Sigmoid colon (tissue), 6 donors: ENCODE measurements at regions not wholly inside any gene's neighbourhood (a gene's known extent, or its start where the extent isn't known, plus 50 kb on each side); places are given as distances from the start of the nearest gene placed in this dataset.

ENCODE experiments used
- DNase-seq: peaks from one replicate; pipeline ENCODE4 v3.0.0-alpha.2; 2019
- H3K27ac ChIP-seq, 4 donors: fragments of 200-600 bp; sonication (generic); one replicate each; pipeline ENCODE4 v1.5.1; 2016 to 2019; ENCODE audit warnings: mild to moderate bottlenecking in 1 of 4
- H3K27me3 ChIP-seq, 3 donors: fragments of 200-600 bp; sonication (generic); one replicate each; pipeline ENCODE4 v1.5.1; 2019; ENCODE audit warnings: mild to moderate bottlenecking in 1 of 3
- H3K36me3 ChIP-seq, 4 donors: fragments of 200-600 bp; sonication (generic); one replicate each; pipeline ENCODE4 v1.5.1; 2016 to 2019
- H3K4me1 ChIP-seq, 4 donors: fragments of 200-600 bp; sonication (generic); one replicate each; pipeline ENCODE4 v1.5.1; 2017 to 2019
- H3K4me3 ChIP-seq, 4 donors: fragments of 200-600 bp; sonication (generic); one replicate each; pipeline ENCODE4 v1.5.1; 2017 to 2019; ENCODE audit warnings: mild to moderate bottlenecking in 2 of 4, moderate library complexity in 1 of 4
- H3K9me3 ChIP-seq, 4 donors: fragments of 200-600 bp in 3 of 4; sonication (generic) in 3 of 4; one replicate each; pipeline versions ENCODE4 v1.5.1 to v1.6.1; 2013 to 2019
- EP300 ChIP-seq, 4 donors: sonication (generic); formaldehyde crosslinking; IDR thresholded peaks; one replicate each; pipeline ENCODE4 v1.6.1; 2017; ENCODE audit warnings: antibody characterized with exemption in 4 of 4
- POLR2A ChIP-seq, 2 donors: fragments of 450-650 bp; IDR thresholded peaks; one replicate each; pipeline ENCODE4 v1.6.1; 2016; ENCODE audit warnings: antibody characterized with exemption in 2 of 2, mild to moderate bottlenecking in 2 of 2, moderate library complexity in 2 of 2
- POLR2AphosphoS5 ChIP-seq, 4 donors: sonication (generic); formaldehyde crosslinking; IDR thresholded peaks; one replicate each; pipeline ENCODE4 v1.6.1; 2017; ENCODE audit warnings: antibody characterized with exemption in 4 of 4
- WGBS, 2 donors: extraction: QIAGEN DNeasy Blood & Tissue Kit; methylation state at CpG; one replicate each; pipeline ENCODE4 v1.1.7; 2013; 5-methylcytosine and 5-hydroxymethylcytosine counted together
- intact Hi-C: fragments of 100-400 bp; cut with DNase I; formaldehyde crosslinking; loops from one replicate; pipeline ENCODE4 v1.15.1; 2023
- TF ChIP-seq, protein P1 (sequence below), 4 experiments: fragments of 450-650 bp in 3 of 4; fragments of 200-600 bp in 1 of 4; IDR thresholded peaks; one replicate each; pipeline ENCODE4 v1.5.1; 2016 to 2019; ENCODE audit warnings: antibody characterized with exemption in 4 of 4, mild to moderate bottlenecking in 3 of 4, moderate library complexity in 2 of 4
- donor health status: healthy with polysubstance abuse.
- donor health status: healthy.

DNA sequence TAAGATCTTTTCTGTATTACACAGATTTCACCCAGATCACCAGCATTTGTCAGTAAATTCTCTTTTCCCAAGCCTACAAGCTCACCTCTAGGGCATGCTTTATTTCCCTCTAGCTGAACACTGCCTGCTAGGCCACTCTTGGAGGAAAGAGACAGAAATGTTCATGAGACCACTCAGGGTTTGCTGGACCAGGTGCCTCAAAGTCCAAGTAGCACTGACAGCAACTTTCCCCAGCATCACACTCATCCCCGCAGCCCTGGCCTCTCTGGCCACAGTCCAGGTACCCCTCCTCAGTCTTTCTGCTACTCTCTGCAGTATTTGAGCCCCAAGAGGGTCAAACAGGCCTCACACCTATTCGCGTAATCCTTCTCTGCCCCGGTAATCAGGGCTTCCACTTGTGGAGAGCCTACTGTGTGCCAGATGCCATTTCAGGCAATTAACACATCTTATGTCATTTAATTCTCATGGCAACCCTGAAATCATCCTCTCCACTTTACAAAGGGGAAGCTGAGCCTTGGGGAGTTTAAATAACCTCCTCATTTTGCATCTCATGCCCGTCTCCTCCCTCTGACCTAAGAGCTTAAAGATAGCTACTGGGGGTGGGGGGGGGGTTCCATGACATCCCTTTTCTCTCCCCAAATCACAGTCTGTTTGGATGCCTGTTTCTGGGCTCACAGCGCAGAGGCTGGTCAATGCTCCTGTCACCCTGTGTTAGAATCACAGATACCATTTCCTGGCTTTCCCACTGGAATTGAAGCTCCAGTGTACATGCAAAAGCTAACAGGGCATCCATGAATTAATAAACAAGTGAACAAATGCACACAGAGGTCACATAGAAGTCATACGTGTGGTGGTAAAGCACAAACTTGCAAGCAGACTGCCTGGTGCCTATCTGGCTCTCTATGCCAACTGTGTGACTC, 88.5 kb downstream of the PRLHR start:
- Histone ChIP-seq H3K36me3 (no peaks in the 10 kb centered on the region), H3K27ac (no peak overlapping the region), H3K9me3 (no peaks in the 10 kb centered on the region), H3K4me1 (no peaks in the 10 kb centered on the region), H3K4me3 (no peak overlapping the region), H3K27me3 (no peaks in the 10 kb centered on the region)
- TF ChIP-seq POLR2AphosphoS5 (IDR thresholded peaks at IDR 0.05) (no peak), EP300 (IDR thresholded peaks at IDR 0.05) (no peak), POLR2A (IDR thresholded peaks at IDR 0.05) (no peak)
- TF ChIP-seq, protein P1, sequence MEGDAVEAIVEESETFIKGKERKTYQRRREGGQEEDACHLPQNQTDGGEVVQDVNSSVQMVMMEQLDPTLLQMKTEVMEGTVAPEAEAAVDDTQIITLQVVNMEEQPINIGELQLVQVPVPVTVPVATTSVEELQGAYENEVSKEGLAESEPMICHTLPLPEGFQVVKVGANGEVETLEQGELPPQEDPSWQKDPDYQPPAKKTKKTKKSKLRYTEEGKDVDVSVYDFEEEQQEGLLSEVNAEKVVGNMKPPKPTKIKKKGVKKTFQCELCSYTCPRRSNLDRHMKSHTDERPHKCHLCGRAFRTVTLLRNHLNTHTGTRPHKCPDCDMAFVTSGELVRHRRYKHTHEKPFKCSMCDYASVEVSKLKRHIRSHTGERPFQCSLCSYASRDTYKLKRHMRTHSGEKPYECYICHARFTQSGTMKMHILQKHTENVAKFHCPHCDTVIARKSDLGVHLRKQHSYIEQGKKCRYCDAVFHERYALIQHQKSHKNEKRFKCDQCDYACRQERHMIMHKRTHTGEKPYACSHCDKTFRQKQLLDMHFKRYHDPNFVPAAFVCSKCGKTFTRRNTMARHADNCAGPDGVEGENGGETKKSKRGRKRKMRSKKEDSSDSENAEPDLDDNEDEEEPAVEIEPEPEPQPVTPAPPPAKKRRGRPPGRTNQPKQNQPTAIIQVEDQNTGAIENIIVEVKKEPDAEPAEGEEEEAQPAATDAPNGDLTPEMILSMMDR (IDR thresholded peaks at IDR 0.05) = no peak
- DNase-seq = no peak
- intact Hi-C loops = no loop called here
- WGBS, 2 donors = 90 to 91% methylated on average over 7 of the region's 7 CpGs

DNA sequence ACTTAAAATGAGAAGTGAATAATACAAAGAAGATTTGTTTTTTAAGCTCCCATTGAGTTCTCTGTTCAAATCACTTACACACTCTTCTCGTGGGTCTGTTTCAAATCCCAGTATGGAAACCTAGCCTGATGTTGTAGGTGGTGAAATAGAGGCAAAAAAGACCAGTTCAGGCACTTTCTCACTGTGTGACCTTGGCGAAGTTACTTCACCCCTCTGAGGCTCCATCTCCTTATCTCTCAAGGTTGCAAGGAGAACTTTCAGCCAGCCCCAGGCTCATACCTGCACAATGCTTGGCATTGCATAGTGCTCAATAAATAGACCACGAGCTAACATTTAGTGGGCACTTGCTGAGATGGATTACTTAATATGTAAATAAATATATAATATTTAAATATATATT, 90.1 kb downstream of the PRLHR start:
- DNase-seq = no peak
- Histone ChIP-seq H3K27me3 (no peaks in the 10 kb centered on the region), H3K9me3 (no peaks in the 10 kb centered on the region), H3K36me3 (no peaks in the 10 kb centered on the region), H3K4me3 (no peak overlapping the region), H3K4me1 (no peaks in the 10 kb centered on the region), H3K27ac (no peak overlapping the region)
- TF ChIP-seq POLR2AphosphoS5 (IDR thresholded peaks at IDR 0.05) (no peak), POLR2A (IDR thresholded peaks at IDR 0.05) (no peak), EP300 (IDR thresholded peaks at IDR 0.05) (no peak)
- TF ChIP-seq, protein P1 (IDR thresholded peaks at IDR 0.05) = no peak
- intact Hi-C loops = no loop called here
- WGBS, 2 donors = 74 to 79% methylated on average over 3 of the region's 3 CpGs

DNA sequence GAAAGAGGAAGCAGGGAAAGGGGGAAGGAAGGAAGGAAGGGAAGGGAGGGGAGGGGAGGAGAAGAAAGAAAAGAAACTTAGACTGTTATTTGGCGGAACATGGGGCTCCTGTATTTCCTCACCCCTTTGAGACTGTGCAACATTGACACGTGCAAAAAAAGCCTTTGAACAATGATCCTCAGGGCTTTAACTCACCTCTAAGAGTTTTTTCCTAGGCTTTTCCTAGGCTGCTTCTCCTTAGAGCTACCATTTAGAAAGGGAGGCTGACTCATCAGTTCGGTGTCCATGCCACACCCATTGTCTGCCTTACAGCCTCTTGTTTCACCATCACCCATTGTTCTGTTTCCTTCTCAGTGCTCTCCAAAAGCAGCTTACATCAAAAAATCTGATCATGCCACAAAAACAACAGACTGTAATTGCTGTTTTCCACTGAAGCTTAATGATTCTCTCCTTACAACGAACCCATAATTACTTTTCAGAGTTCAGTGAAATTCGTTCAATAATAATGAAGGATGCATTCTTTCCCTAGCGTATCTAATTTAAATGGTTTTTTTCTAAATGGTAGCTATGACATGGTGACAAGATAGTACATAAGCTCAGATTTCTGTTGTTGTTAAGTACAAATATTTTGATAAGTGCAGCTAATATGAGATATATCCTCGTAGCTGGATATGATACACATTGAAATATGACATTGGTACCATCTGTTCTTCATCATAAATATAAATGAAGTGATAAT, 90.8 kb downstream of the PRLHR start:
- Histone ChIP-seq H3K4me1 (no peaks in the 10 kb centered on the region), H3K4me3 (no peak overlapping the region), H3K9me3 (no peaks in the 10 kb centered on the region), H3K27ac (no peak overlapping the region), H3K36me3 (no peaks in the 10 kb centered on the region), H3K27me3 (no peaks in the 10 kb centered on the region)
- DNase-seq = no peak
- intact Hi-C loops = no loop called here
- WGBS, 2 donors = 47 to 57% methylated on average over 7 of the region's 7 CpGs
- TF ChIP-seq POLR2A (IDR thresholded peaks at IDR 0.05) (no peak), EP300 (IDR thresholded peaks at IDR 0.05) (no peak), POLR2AphosphoS5 (IDR thresholded peaks at IDR 0.05) (no peak)
- TF ChIP-seq, protein P1 (IDR thresholded peaks at IDR 0.05) = no peak

DNA sequence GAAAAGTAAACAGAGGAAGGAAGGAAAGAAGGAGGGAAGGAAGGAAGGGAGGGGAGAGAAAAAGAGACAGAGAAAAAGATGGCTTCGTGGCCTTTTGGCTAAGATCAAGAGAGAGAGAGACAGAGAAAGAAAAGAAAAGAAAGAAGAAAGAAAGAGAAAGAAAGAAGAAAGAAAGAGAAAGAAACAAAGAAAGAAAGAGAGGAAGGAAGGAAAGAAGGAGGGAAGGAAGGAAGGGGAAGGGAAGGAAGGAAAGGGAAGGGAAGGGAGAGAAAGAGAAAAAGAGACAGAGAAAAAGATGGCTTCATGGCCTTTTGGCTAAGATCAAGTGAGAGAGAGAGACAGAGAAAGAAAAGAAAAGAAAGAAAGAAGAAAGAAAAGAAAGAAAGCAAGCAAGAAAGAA, 91.4 kb downstream of the PRLHR start:
- Histone ChIP-seq H3K27me3 (no peaks in the 10 kb centered on the region), H3K36me3 (no peaks in the 10 kb centered on the region), H3K4me1 (no peaks in the 10 kb centered on the region), H3K4me3 (no peak overlapping the region), H3K9me3 (no peaks in the 10 kb centered on the region), H3K27ac (no peak overlapping the region)
- intact Hi-C loops = no loop called here
- no peak for DNase-seq
- 69 to 80% methylated on average over 1 of the region's 1 CpG for WGBS, 2 donors
- TF ChIP-seq POLR2A (IDR thresholded peaks at IDR 0.05) (no peak), EP300 (IDR thresholded peaks at IDR 0.05) (no peak), POLR2AphosphoS5 (IDR thresholded peaks at IDR 0.05) (no peak)
- TF ChIP-seq, protein P1 (IDR thresholded peaks at IDR 0.05) = no peak
